Central memory CD8-positive, alpha-beta T cell (primary cell): ENCODE measurements at regions not wholly inside any gene's neighbourhood (a gene's known extent, or its start where the extent isn't known, plus 50 kb on each side); places are given as distances from the start of the nearest gene placed in this dataset.

ENCODE experiments used
- ATAC-seq: fragments of 150-1000 bp; cut with Tn5 transposase; replicated peaks from 2 replicates; pipeline ENCODE4 v1.10.0; 2022; ENCODE audit warnings: mild to moderate bottlenecking, moderate FRiP score, moderate number of reproducible peaks; ENCODE audit not compliant: poor library complexity, severe bottlenecking; ENCODE audit errors: extremely low read depth
- DNase-seq, 2 donors: peaks; one replicate each; pipeline ENCODE4 v3.0.0; 2021; ENCODE audit warnings: low spot score in 2 of 2
- H3K27ac Mint-ChIP-seq: one replicate; pipeline ENCODE4 v1.8.0; 2022; ENCODE audit warnings: low read depth, mild to moderate bottlenecking, moderate library complexity, mixed read lengths
- H3K27me3 Mint-ChIP-seq: one replicate; pipeline ENCODE4 v1.8.0; 2022; ENCODE audit warnings: mixed read lengths
- H3K36me3 Mint-ChIP-seq: one replicate; pipeline ENCODE4 v1.8.0; 2022; ENCODE audit warnings: mild to moderate bottlenecking, moderate library complexity, mixed read lengths; ENCODE audit not compliant: insufficient read depth
- H3K4me1 Mint-ChIP-seq: one replicate; pipeline ENCODE4 v1.8.0; 2022; ENCODE audit warnings: mixed read lengths
- H3K4me3 Mint-ChIP-seq: one replicate; pipeline ENCODE4 v1.8.0; 2022; ENCODE audit warnings: mild to moderate bottlenecking, moderate library complexity, mixed read lengths
- H3K9me3 Mint-ChIP-seq: one replicate; pipeline ENCODE4 v1.8.0; 2022; ENCODE audit warnings: mixed read lengths

DNA sequence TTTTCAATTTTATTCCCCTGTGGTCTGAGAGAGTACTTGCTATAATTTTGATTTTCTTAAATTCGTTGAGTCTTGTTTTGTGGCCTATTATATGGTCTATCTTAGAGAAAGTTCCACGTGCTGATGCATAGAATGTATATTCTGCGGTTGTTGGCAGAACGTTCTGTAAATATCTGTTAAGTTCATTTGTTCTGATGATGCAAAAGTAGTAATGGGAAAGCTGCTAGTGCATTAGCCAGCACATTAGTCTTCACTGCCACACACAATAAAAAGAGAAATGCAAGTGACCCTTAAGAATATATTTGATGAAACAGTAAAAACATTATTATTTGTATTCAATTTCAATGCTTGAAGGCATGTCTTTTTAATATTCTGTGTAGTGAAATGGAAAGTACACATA lies 84.8 kb downstream of the GTPBP8 start:
- Mint-ChIP-seq H3K4me3 (no peak overlapping the region), H3K27ac (no peak overlapping the region), H3K9me3 (no peaks in the 10 kb centered on the region), H3K36me3 (no peaks in the 10 kb centered on the region), H3K4me1 (peaks cover 6% of the 10 kb centered on the region), H3K27me3 (no peaks in the 10 kb centered on the region)
- ATAC-seq (no peak), DNase-seq (no peak)

DNA sequence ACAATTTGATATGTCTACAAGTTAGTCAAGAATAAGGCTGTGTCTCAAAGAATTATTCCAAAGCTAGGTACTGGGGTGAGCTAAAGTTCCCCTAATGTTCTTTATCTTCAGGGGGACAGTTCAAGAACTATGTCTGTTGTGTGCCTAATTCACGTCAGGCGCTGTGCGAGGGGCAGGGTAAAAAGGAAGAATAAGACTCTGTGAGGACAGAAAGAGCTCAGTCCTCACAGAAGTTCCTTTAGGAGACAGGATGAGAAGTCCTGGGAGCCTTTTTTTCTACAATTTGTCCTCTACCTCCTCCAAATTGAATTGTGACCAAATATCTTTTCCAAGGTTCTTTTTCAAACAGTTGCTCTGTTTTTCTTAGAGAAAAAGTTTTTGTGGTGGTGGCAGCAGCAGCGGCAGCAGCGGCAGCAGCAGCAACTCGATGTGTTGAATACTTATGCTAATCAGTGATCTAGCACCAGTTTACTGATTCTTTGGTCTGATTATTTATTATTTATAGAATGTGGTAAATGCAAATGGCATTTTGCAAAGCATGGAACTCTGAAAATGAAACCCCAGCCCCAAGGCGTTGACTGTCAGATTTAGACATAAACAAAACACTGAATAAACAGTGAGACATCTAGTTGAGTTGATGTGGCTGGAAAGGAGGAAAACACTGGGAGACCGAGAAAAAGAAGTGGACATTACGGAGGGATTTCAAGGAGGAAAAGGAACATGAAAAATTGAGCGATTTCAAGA lies 88.6 kb downstream of the GTPBP8 start:
- H3K4me3 Mint-ChIP-seq = no peak overlapping the region
- DNase-seq (no peak), ATAC-seq (no peak)
- peaks cover 6% of the 10 kb centered on the region for H3K4me1 Mint-ChIP-seq
- no peaks in the 10 kb centered on the region for H3K27me3 Mint-ChIP-seq
- no peaks in the 10 kb centered on the region for H3K9me3 Mint-ChIP-seq
- H3K36me3 Mint-ChIP-seq = no peaks in the 10 kb centered on the region
- no peak overlapping the region for H3K27ac Mint-ChIP-seq

DNA sequence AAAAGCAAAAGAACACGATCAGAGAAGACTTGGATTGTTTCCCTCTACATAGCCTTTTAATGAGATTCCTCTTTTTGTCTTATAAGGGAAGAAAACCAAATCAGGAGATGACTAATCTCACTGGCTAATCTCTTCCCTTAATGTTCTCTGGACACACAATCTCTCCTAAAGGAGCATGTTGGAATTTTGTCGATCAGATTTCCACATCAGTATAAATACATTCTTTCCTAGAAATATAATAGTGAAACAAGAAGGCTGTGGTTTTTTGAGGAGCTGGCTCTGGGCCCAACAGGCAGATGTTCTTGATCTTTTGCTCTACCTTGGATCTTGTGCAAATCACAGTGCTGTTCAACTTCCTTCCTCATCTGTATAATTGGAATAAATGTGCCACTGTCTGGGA lies 94.0 kb downstream of the GTPBP8 start:
- no peak for DNase-seq
- H3K9me3 Mint-ChIP-seq = no peaks in the 10 kb centered on the region

DNA sequence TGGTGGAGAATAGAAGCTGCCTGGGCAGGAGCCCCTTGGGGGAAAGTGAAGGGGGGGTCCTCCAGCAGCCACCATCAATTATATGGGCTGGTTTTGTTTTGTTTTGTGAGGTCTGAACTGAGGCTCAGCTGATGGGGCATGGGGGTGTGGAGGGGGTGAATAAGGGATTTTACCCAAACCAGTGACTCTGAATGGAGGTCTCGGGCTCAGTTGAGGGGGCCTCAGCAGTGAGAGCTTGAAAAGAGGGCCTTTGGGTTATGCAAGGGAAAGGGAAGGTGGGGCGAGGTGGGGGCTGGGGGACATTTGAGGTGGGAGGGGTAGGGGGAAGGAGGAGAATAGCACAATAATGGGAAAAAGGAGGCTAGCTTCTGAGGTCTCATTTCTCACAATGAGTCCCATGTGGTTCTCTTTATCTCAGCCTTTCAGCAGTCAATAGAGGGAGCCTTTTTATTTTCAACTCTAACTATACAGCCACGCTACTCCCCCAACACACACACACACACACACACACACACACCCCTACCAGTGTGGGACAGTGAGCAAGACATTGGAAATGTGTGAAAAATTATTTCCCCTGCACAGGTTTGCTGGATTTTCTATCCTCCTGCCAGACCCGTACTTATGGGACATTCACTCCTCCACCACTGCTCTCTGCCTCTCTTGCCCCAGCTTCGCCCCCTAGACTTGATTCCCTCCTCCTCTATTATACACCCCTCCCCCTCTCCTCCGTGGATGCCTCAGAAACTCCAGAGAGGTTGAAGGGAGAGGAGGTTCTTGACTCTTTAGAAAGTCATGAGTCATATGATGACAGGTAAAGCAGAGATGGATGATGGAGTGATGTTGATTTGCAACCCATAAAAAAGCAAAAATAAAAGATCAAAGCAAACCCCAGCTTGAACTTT lies 96.0 kb downstream of the GTPBP8 start:
- Mint-ChIP-seq H3K36me3 (peaks cover 1% of the 10 kb centered on the region), H3K27me3 (no peaks in the 10 kb centered on the region), H3K27ac (no peak overlapping the region), H3K4me3 (no peak overlapping the region), H3K4me1 (no peaks in the 10 kb centered on the region), H3K9me3 (no peaks in the 10 kb centered on the region)
- DNase-seq = no peak
- no peak for ATAC-seq

More for the DNA sequence above, 94.0 kb downstream of the GTPBP8 start:
- H3K4me3 Mint-ChIP-seq = no peak overlapping the region
- H3K36me3 Mint-ChIP-seq = no peaks in the 10 kb centered on the region
- H3K4me1 Mint-ChIP-seq = peaks cover 2% of the 10 kb centered on the region
- no peaks in the 10 kb centered on the region for H3K27me3 Mint-ChIP-seq
- no peak overlapping the region for H3K27ac Mint-ChIP-seq
- ATAC-seq = no peak

DNA sequence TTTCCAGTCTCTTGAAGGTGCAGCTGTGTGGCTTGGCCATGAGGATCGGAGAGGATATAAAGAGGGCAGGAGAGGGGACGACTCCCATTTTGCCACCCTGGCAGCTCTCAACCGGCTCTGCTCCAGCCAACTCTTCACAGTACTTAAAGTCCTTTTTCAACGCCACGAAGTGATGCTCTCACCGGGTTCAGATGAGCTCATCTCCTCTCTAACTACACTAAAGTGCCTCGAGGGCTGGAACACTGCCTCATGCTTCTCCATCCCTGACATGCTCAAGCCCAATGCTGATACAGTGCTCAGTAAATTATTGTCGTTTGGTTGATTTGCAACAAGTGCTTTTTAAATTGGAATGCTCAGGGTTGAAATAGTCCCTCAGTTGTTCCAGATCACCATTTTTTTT lies 97.8 kb downstream of the GTPBP8 start:
- peaks cover 1% of the 10 kb centered on the region for H3K36me3 Mint-ChIP-seq
- no peaks in the 10 kb centered on the region for H3K9me3 Mint-ChIP-seq
- DNase-seq (no peak), ATAC-seq (no peak)
- no peak overlapping the region for H3K27ac Mint-ChIP-seq
- H3K27me3 Mint-ChIP-seq = no peaks in the 10 kb centered on the region
- no peaks in the 10 kb centered on the region for H3K4me1 Mint-ChIP-seq
- no peak overlapping the region for H3K4me3 Mint-ChIP-seq

DNA sequence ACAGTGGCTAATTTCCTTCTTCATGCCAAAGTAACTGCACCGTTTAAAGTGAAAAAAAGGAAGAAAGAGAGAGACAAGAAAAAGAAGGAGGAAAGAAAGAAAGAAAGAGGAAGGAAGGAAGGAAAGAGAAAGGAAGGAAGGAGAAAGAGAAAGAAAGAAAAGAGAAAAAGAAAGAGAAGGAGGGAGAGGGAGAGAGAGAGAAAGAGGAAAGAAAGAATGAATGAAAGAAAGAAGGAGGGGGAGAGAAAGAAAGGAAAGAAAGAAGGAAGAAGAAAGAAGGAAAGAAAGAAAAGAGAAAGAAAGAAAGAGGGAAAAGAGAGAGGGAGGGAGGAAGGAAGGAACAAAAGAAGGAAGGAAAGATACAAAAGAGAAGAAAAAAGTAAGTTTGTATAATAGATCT lies 100.6 kb downstream of the GTPBP8 start:
- Mint-ChIP-seq H3K27me3 (no peaks in the 10 kb centered on the region), H3K9me3 (no peaks in the 10 kb centered on the region), H3K4me3 (no peak overlapping the region), H3K36me3 (peaks cover 1% of the 10 kb centered on the region), H3K27ac (no peak overlapping the region), H3K4me1 (no peaks in the 10 kb centered on the region)
- ATAC-seq = no peak
- DNase-seq = no peak

DNA sequence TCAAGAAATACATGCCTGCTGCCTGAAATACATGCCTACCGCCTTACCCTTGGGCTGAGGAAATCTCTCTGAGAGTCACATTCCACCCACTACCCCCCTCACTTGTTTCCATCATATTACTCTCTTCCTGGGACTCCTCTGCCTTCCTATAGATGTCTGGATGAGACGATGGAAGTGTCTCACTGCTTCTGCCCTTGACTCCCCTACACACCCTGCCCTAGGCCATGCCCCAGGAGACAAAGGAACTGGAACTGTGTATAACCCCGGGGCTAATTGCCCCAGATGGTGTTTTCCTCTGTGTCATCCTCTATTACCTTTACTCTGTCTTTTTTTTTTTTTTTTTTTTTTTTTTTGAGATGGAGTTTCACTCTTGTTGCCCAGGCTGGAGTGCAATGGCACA lies 102.0 kb downstream of the GTPBP8 start:
- DNase-seq (no peak), ATAC-seq (no peak)
- H3K36me3 Mint-ChIP-seq = peaks cover 1% of the 10 kb centered on the region
- no peak overlapping the region for H3K27ac Mint-ChIP-seq
- H3K27me3 Mint-ChIP-seq = no peaks in the 10 kb centered on the region
- H3K4me3 Mint-ChIP-seq = no peak overlapping the region
- H3K9me3 Mint-ChIP-seq = no peaks in the 10 kb centered on the region
- H3K4me1 Mint-ChIP-seq = no peaks in the 10 kb centered on the region

DNA sequence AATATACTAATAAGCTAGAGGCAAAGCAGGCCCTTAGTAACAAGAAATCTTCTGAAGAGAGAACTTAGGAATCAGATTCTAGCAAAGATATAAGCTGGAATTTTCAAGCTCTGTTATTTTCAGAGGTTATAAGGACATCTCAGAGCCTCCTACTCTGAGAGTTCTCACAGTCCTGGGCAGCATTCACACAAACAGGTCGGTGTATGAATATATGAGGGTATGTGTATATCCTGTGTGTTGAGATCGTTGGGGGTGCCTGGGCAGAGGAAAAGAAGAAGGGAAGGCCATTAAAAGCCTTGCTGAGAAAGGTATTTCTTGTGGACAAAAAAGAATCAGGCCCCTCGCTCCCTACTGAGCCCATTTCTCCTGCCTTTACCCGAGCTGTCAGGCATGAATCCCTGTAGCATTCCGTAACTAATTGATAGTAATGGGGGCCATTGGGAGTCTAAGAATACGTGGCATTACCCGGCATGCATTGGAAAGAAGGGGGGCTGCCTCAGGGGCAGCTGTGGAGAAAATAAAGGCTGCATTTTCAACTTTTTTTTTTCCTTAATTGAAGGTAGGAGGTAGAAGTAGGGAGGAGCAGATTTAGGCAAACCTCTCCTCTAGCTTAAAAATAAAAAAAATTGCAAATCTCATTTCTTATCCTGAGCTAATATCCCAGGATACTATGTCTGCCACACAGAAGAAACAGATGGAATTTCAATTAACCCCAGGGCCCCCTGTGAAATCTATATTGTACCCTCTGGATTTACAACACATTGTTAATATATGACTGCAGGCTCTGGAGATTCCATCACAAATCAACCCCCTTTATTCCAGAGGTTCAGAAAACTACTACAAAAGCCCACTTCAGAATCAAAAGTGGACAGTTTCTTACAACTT lies 103.8 kb downstream of the GTPBP8 start:
- ATAC-seq (no peak), DNase-seq (no peak)
- Mint-ChIP-seq H3K4me3 (no peak overlapping the region), H3K27me3 (no peaks in the 10 kb centered on the region), H3K4me1 (no peaks in the 10 kb centered on the region), H3K9me3 (no peaks in the 10 kb centered on the region), H3K27ac (no peak overlapping the region), H3K36me3 (peaks cover 3% of the 10 kb centered on the region)

DNA sequence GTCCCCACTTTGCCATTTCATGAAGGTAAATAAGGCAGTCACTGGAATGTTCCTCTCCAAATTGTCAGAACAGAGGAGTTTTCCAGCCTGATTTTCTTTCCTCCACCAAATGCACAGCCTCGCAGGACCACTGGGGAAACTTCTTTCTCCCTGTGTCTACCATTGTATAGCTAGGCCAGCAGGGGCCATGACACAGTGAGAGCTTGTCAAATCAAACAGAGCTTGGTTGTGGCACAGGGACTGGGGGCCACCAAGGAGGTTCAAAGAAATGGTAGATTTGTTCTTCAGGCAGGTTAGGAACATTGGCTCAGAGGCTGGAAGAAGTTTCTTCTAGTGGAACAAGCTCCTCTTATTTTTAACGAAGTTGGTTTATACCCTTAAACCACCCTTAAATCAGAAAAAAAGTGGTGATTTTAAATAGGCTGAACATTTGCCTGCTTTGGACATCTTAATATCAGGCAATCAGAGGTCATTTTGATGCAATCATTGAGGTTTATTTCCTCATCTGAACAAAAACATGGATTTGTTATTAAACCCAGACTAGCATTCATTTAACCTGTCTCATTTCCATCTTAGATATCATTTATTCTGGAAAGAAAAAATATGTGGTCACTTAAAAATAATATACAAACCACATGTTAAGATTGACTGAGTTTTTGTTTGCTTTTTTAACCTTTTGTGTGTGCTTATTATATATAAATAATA lies 105.6 kb downstream of the GTPBP8 start:
- ATAC-seq (no peak), DNase-seq (no peak)
- H3K4me3 Mint-ChIP-seq = no peak overlapping the region
- no peaks in the 10 kb centered on the region for H3K4me1 Mint-ChIP-seq
- no peak overlapping the region for H3K27ac Mint-ChIP-seq
- H3K9me3 Mint-ChIP-seq = no peaks in the 10 kb centered on the region
- peaks cover 2% of the 10 kb centered on the region for H3K36me3 Mint-ChIP-seq
- no peaks in the 10 kb centered on the region for H3K27me3 Mint-ChIP-seq

DNA sequence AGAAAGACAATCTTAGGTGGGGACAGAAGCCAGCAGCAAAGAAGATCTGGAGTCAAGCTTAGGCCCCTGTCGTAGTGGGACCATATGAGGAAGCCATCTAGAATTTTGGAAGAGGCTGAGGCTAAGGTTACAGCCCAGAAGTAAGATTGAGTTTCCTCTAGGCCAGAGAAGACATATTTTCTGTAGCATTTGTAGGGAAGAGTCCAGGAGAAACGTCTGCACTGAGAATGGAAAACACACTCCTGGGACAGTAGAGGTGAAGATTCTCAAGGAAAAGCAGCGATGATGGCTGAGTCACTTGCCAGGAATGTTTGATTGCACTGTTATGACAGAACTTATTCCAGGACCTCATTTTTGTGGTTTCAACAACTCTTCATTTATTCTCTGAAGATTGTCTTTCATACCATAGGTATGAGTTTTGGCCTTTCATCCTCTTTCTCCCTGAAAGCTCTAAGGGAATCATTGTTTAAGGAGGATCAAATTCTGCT lies 107.2 kb downstream of the GTPBP8 start:
- no peaks in the 10 kb centered on the region for H3K9me3 Mint-ChIP-seq
- H3K4me3 Mint-ChIP-seq = no peak overlapping the region
- H3K4me1 Mint-ChIP-seq = no peaks in the 10 kb centered on the region
- no peak for DNase-seq
- no peak for ATAC-seq
- H3K27ac Mint-ChIP-seq = no peak overlapping the region
- peaks cover 3% of the 10 kb centered on the region for H3K36me3 Mint-ChIP-seq
- H3K27me3 Mint-ChIP-seq = no peaks in the 10 kb centered on the region

DNA sequence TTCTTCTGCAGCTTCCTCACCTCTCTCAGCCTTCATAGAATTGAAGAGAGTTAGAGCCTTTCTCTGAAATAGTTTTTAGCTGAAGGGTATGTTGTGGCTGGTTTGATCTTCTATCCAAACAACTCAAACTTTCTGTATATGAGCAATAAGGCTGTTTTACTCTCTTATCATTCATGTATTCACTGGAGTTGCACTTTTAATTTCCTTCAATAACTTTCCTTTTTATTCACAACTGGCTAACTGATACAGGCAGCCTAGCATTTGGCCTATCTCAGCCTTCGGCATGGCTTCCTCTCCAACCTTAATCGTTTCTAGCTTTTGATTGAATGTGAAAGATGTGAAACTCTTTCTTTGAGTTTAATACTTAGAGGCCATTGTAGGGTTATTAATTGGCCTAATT lies 109.3 kb downstream of the GTPBP8 start:
- no peaks in the 10 kb centered on the region for H3K4me1 Mint-ChIP-seq
- H3K36me3 Mint-ChIP-seq = peaks cover 5% of the 10 kb centered on the region
- no peak overlapping the region for H3K4me3 Mint-ChIP-seq
- no peaks in the 10 kb centered on the region for H3K27me3 Mint-ChIP-seq
- ATAC-seq (no peak), DNase-seq (no peak)
- H3K27ac Mint-ChIP-seq = no peak overlapping the region
- no peaks in the 10 kb centered on the region for H3K9me3 Mint-ChIP-seq

DNA sequence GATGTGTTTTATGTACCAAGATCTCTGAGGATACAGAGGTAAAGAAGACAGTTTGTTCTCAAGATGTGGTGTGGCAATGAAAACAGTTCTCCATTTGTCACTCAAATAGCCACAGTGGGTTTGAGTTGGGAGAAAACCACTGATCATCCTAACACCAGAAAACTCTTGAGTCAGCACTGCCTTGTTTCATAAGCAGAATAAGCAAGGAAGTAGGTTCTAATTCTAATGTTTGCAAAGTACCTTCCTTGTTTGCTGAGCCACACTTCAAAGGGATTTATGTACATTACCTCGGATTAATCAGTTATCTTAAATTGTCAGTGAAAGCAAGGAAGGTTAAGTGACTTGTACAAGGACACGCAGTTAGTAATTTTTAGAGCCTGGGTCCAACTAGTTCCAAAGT lies 107.8 kb upstream of the BOC start:
- no peak overlapping the region for H3K4me3 Mint-ChIP-seq
- no peaks in the 10 kb centered on the region for H3K27me3 Mint-ChIP-seq
- no peaks in the 10 kb centered on the region for H3K9me3 Mint-ChIP-seq
- H3K4me1 Mint-ChIP-seq = no peaks in the 10 kb centered on the region
- no peak overlapping the region for H3K27ac Mint-ChIP-seq
- DNase-seq (no peak), ATAC-seq (no peak)
- H3K36me3 Mint-ChIP-seq = peaks cover 3% of the 10 kb centered on the region
